C4-2B (cell line): ENCODE measurements at regions not wholly inside any gene's neighbourhood (a gene's known extent, or its start where the extent isn't known, plus 50 kb on each side); places are given as distances from the start of the nearest gene placed in this dataset.

Experiments used
- CTCF ChIP-seq: fragments of 450-650 bp; conservative IDR thresholded peaks from 2 replicates; pipeline ENCODE4 v1.5.1; 2017; ENCODE audit warnings: mild to moderate bottlenecking
- ZFX ChIP-seq: fragments of 450-650 bp; IDR thresholded peaks from 2 replicates; pipeline ENCODE4 v1.6.1; 2017

- TF ChIP-seq CTCF (no peak), ZFX (no peak)
Observed at GRCh38 chr3:78322780-78323179, 1282.9 kb downstream of the ROBO2 start.
